ENCODE measurements at regions not wholly inside any gene's neighbourhood (a gene's known extent, or its start where the extent isn't known, plus 50 kb on each side); places are given as distances from the start of the nearest gene placed in this dataset.

GRCh38 chr5:29002481-29002880 is 1964.1 kb upstream of the CDH9 start:
- Histone ChIP-seq H3K27me3 (ENCODE audit: insufficient read depth, poor library complexity, severe bottlenecking) (no peaks in the 10 kb centered on the region), H3K27ac (replicated peaks) (no peak overlapping the region), H3K4me3 (replicated peaks; ENCODE audit: insufficient read depth, low read length) (no peak overlapping the region)
- DNase-seq (ENCODE audit: low read depth in 1 of 2, low spot score in 1 of 2), result no peak
- no peak for TF ChIP-seq CTCF (IDR thresholded peaks at IDR 0.05; ENCODE audit: insufficient read depth, low read length)
- no peak for TF ChIP-seq POLR2AphosphoS5 (IDR thresholded peaks at IDR 0.05; ENCODE audit: low read depth)
- no peak for TF ChIP-seq REST (IDR thresholded peaks at IDR 0.05; ENCODE audit: insufficient replicate concordance, low read depth)
- TF ChIP-seq GABPA (IDR thresholded peaks at IDR 0.05; ENCODE audit: low read depth), result no peak
- TF ChIP-seq SPI1 (IDR thresholded peaks at IDR 0.05; ENCODE audit: borderline replicate concordance, low read depth), result no peak

GRCh38 chr5:29001666-29002065 is 1963.3 kb upstream of the CDH9 start:
- TF ChIP-seq POLR2AphosphoS5 (IDR thresholded peaks at IDR 0.05; ENCODE audit: low read depth), result no peak
- TF ChIP-seq REST (IDR thresholded peaks at IDR 0.05; ENCODE audit: insufficient replicate concordance, low read depth), result no peak
- TF ChIP-seq SPI1 (IDR thresholded peaks at IDR 0.05; ENCODE audit: borderline replicate concordance, low read depth), result no peak
- TF ChIP-seq GABPA (IDR thresholded peaks at IDR 0.05; ENCODE audit: low read depth), result no peak
- no peak for TF ChIP-seq CTCF (IDR thresholded peaks at IDR 0.05; ENCODE audit: insufficient read depth, low read length)
- H3K27ac ChIP-seq (replicated peaks), result no peak overlapping the region
- no peak overlapping the region for H3K4me3 ChIP-seq (replicated peaks; ENCODE audit: insufficient read depth, low read length)
- DNase-seq (ENCODE audit: low read depth in 1 of 2, low spot score in 1 of 2), result no peak
- H3K27me3 ChIP-seq (ENCODE audit: insufficient read depth, poor library complexity, severe bottlenecking), result no peaks in the 10 kb centered on the region

- Histone ChIP-seq H3K27me3 (ENCODE audit: insufficient read depth, poor library complexity, severe bottlenecking) (no peaks in the 10 kb centered on the region), H3K27ac (replicated peaks) (no peak overlapping the region), H3K4me3 (replicated peaks; ENCODE audit: insufficient read depth, low read length) (no peak overlapping the region)
- TF ChIP-seq GABPA (IDR thresholded peaks at IDR 0.05; ENCODE audit: low read depth), result no peak
- TF ChIP-seq CTCF (IDR thresholded peaks at IDR 0.05; ENCODE audit: insufficient read depth, low read length), result no peak
- TF ChIP-seq SPI1 (IDR thresholded peaks at IDR 0.05; ENCODE audit: borderline replicate concordance, low read depth), result no peak
- no peak for DNase-seq (ENCODE audit: low read depth in 1 of 2, low spot score in 1 of 2)
These were observed 1946.3 kb upstream of the CDH9 start for GRCh38 chr5:28984639-28985038.

- DNase-seq (ENCODE audit: low read depth in 1 of 2, low spot score in 1 of 2), result no peak
- Histone ChIP-seq H3K27ac (replicated peaks) (no peak overlapping the region), H3K4me3 (replicated peaks; ENCODE audit: insufficient read depth, low read length) (no peak overlapping the region), H3K27me3 (ENCODE audit: insufficient read depth, poor library complexity, severe bottlenecking) (no peaks in the 10 kb centered on the region)
- TF ChIP-seq POLR2AphosphoS5 (IDR thresholded peaks at IDR 0.05; ENCODE audit: low read depth), result no peak
These were observed 1937.1 kb upstream of the CDH9 start for GRCh38 chr5:28975508-28975907.

All from HL-60 (cell line).